Stimulated activated naive B cell treated with anti-CD40 and anti-IgM and Interleukin-4, amounts not matched to agents 10 μg/mL and 1 μg/mL and 100 μg/mL, for 72 hours (primary cell): ENCODE measurements at regions not wholly inside any gene's neighbourhood (a gene's known extent, or its start where the extent isn't known, plus 50 kb on each side); places are given as distances from the start of the nearest gene placed in this dataset.
"Not testable (repeated sequence)": the region's sequence is repeated elsewhere in the genome, so short reads cannot be mapped to it uniquely, and the experiment has no call there.

ENCODE experiments used
- ATAC-seq, 2 donors: fragments of 150-1000 bp; cut with Tn5 transposase; replicated peaks; 2 replicates each; pipeline ENCODE4 v1.10.0; 2021; ENCODE audit warnings: moderate library complexity in 1 of 2
- DNase-seq: peaks from one replicate; pipeline ENCODE4 v3.0.0; 2021
- H3K27ac Mint-ChIP-seq: one replicate; pipeline ENCODE4 v1.8.0; 2022; ENCODE audit warnings: mild to moderate bottlenecking, mixed read lengths
- H3K27me3 Mint-ChIP-seq, 2 donors: one replicate each; pipeline ENCODE4 v1.8.0; 2022; ENCODE audit warnings: mixed read lengths in 2 of 2
- H3K36me3 Mint-ChIP-seq, 2 donors: one replicate each; pipeline ENCODE4 v1.8.0; 2022; ENCODE audit warnings: mixed read lengths in 2 of 2, mild to moderate bottlenecking in 1 of 2
- H3K4me1 Mint-ChIP-seq, 2 donors: one replicate each; pipeline ENCODE4 v1.8.0; 2022; ENCODE audit warnings: mixed read lengths in 2 of 2, mild to moderate bottlenecking in 1 of 2
- H3K4me3 Mint-ChIP-seq, 2 donors: one replicate each; pipeline ENCODE4 v1.8.0; 2022; ENCODE audit warnings: mild to moderate bottlenecking in 2 of 2, mixed read lengths in 2 of 2, moderate library complexity in 1 of 2
- H3K9me3 Mint-ChIP-seq, 2 donors: one replicate each; pipeline ENCODE4 v1.8.0; 2022; ENCODE audit warnings: mixed read lengths in 2 of 2, mild to moderate bottlenecking in 1 of 2

DNA sequence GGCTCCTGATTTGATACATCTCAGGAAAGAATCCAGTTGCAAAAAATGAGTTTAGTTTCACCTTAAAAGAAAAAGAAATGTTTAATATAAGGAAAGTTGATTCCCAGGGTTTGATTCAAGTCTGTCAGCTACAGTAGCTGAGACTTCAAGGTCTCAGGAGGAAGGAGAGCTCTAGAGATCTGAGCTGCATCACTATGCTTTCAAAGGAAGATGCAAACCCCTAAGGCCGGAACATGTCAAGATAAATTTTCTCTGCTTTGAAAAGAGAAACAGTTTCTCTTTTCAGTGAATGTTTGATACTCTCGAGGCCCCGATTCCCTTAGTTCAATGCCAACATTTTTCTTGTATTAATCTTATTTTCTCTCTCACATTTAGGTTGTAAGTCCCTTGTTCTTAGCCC is 128.6 kb downstream of the RGPD3 start:
- no peak overlapping the region for H3K27ac Mint-ChIP-seq

DNA sequence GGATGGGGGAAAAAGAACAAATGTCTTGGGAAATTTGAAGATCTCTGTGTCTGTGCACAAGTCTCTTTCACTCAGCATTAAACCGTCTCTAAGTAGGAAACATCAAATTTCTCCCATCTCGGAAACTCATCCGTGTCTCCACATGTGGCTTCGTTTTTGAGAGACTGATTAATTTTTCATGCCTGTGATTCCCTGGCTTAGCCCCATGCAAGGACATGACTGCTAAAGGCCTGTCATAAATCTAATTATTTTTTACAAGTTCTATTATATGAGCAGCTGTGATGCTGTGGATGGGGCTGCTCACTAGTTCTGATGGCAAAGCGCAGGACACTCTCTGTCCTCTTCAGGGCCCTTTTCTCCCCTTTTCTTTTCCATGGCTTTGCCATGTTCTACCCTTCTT is 129.1 kb downstream of the RGPD3 start:
- DNase-seq: no peak
- Mint-ChIP-seq H3K27ac (no peak overlapping the region), H3K27me3 (no peaks in the 10 kb centered on the region), H3K9me3 (no peaks in the 10 kb centered on the region), H3K4me3 (no peak overlapping the region), H3K36me3 (no peaks in the 10 kb centered on the region), H3K4me1 (no peaks in the 10 kb centered on the region)
- ATAC-seq: no peak

More for the DNA sequence above, 128.6 kb downstream of the RGPD3 start:
- Mint-ChIP-seq H3K4me3 (no peak overlapping the region), H3K4me1 (no peaks in the 10 kb centered on the region), H3K36me3 (no peaks in the 10 kb centered on the region), H3K27me3 (no peaks in the 10 kb centered on the region), H3K9me3 (no peaks in the 10 kb centered on the region)
- no peak for ATAC-seq
- DNase-seq: no peak

DNA sequence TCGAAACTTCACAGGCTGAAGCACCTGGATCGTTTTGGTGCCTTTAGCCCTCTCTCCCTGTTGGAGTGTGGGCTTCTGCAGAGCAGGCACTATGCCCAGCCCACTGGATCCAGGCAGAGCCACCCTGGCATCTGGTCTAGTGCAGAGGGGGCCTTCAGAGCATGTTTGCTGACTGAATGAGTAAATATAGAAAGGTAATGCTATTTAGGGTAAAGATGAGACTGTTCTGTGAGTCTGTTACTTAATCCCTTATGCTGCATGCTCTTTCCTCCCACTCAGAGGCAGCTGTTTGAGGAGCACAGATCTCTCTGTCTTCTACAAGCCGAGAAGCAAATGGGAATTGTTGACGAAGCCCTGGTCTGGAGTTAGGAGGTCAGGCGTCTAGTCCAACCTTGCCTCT is 130.2 kb downstream of the RGPD3 start:
- Mint-ChIP-seq H3K4me1 (no peaks in the 10 kb centered on the region), H3K27ac (no peak overlapping the region), H3K27me3 (no peaks in the 10 kb centered on the region), H3K4me3 (no peak overlapping the region), H3K36me3 (no peaks in the 10 kb centered on the region), H3K9me3 (peaks cover 0 to 2% of the 10 kb centered on the region in 2 donors)
- DNase-seq: no peak
- ATAC-seq: no peak

DNA sequence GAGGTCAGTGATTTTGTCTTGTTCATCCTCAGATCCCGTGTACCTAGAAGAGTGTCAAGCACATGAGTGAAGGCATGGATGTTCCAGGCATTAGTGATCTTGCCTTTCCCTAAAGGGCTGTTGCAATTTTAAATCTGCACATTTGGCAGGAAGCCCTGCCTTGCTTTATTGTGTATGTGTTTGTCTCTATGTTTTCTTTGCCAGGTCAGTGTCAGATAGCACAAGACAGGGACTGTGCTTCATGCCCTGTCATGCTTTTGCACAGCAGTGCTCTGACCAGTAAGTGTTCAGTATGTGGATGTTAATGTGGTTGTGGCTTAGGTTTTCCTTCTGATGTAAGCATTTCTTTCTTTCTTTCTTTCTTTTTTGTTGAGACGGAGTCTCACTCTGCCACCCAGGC is 131.5 kb downstream of the RGPD3 start:
- Mint-ChIP-seq H3K4me3 (no peak overlapping the region), H3K27ac (no peak overlapping the region), H3K27me3 (no peaks in the 10 kb centered on the region), H3K4me1 (peaks cover 0 to 4% of the 10 kb centered on the region in 2 donors), H3K36me3 (no peaks in the 10 kb centered on the region), H3K9me3 (peaks cover 0 to 2% of the 10 kb centered on the region in 2 donors)
- DNase-seq: no peak
- ATAC-seq: no peak

DNA sequence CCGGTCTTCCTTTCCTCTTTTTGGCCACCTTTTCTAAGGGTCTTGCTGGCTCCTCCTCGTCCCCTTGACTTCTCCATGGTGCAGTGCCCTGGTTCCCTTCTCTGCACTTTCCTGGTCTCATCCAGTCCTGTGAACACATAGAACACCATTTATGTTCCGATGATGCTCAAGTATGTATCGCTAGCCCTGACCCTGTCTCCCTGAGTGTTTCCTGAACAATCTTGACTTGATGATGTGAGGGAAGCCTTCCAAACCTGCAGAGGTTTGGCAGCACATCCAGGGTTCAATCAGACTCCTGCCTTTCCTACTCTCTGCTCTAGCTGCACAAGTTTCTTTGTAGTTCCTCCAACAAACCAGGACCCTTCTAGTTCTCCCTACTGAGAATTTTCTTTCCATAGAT is 132.1 kb downstream of the RGPD3 start:
- H3K27ac Mint-ChIP-seq: no peak overlapping the region
- DNase-seq (no peak), ATAC-seq (no peak)
- no peak overlapping the region for H3K4me3 Mint-ChIP-seq
- H3K9me3 Mint-ChIP-seq: peaks cover 0 to 2% of the 10 kb centered on the region in 2 donors
- no peaks in the 10 kb centered on the region for H3K36me3 Mint-ChIP-seq
- no peaks in the 10 kb centered on the region for H3K27me3 Mint-ChIP-seq
- peaks cover 0 to 4% of the 10 kb centered on the region in 2 donors for H3K4me1 Mint-ChIP-seq

DNA sequence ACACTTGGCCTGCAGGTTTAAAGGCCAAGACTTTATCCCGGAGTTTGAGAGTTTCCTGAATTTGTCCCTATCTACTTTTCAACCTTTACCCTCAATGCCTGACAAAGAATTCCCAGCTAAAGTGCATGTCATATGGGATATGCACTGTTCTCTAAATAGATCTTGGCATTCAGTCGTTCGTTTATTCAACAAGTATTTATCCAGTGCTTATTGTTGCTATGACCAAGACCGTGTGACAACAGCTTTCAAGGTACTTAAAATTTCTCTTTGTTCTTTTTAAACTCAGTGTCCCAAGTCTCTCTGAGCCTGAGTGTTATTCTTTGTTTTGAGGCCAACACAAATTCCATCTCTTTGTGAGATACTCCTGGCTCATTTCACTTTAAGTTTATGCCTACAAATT is 133.4 kb downstream of the RGPD3 start:
- DNase-seq (no peak), ATAC-seq (no peak)
- no peak overlapping the region for H3K4me3 Mint-ChIP-seq
- peaks cover 0 to 2% of the 10 kb centered on the region in 2 donors for H3K9me3 Mint-ChIP-seq
- no peaks in the 10 kb centered on the region for H3K27me3 Mint-ChIP-seq
- H3K36me3 Mint-ChIP-seq: no peaks in the 10 kb centered on the region
- H3K4me1 Mint-ChIP-seq: peaks cover 0 to 4% of the 10 kb centered on the region in 2 donors
- H3K27ac Mint-ChIP-seq: no peak overlapping the region

DNA sequence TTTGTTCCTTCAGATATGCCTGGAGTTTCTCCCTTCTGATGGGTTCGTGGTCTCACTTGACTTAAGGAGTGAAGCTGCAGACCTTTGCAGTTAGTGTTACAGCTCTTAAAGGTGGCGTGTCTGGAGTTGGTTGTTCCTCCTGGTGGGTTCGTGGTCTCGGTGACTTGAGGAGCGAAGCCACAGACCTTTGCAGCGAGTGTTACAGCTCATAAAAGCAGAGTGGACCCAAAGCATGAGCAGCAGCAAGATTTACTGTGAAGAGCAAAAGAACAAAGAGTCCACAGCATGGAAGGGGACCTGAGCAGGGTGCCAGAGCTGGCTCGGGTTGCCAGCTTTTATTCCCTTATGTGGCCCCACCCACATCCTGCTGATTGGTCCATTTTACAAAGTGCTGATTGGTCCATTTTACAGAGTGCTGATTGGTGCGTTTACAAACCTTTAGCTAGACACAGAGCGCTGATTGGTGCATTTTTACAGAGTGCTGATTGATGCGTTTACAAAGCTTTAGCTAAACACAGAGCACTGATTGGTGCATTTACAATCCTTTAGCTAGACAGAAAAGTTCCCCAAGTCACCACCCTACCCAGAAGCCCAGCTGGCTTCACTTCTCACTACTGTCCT is 134.8 kb downstream of the RGPD3 start:
- H3K27ac Mint-ChIP-seq, DNase-seq, H3K27me3 Mint-ChIP-seq, H3K36me3 Mint-ChIP-seq, H3K4me3 Mint-ChIP-seq, ATAC-seq, H3K4me1 Mint-ChIP-seq, H3K9me3 Mint-ChIP-seq: not testable (repeated sequence)

DNA sequence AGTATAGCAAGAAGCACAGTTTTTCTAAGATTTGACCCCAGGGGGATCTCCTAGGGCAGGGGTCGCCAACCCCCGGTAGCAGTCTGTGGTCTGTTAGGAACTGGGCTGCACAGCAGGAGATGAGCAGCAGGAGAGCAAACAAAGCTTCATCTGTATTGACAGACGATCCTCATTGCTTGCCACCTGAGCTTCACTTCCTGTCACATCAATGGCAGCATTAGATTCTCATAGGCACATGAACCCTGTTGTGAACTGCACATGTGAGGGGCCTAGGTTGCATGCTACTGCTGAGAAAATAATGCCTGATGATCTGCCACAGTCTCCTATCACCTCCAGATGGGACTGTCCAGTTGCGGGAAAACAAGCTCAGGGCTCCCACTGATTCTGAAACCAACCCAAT is 136.2 kb downstream of the RGPD3 start:
- Mint-ChIP-seq H3K4me3 (no peak overlapping the region), H3K9me3 (peaks cover 0 to 2% of the 10 kb centered on the region in 2 donors), H3K27ac (no peak overlapping the region), H3K36me3 (no peaks in the 10 kb centered on the region), H3K27me3 (no peaks in the 10 kb centered on the region), H3K4me1 (peaks cover 0 to 4% of the 10 kb centered on the region in 2 donors)
- ATAC-seq: no peak
- no peak for DNase-seq

DNA sequence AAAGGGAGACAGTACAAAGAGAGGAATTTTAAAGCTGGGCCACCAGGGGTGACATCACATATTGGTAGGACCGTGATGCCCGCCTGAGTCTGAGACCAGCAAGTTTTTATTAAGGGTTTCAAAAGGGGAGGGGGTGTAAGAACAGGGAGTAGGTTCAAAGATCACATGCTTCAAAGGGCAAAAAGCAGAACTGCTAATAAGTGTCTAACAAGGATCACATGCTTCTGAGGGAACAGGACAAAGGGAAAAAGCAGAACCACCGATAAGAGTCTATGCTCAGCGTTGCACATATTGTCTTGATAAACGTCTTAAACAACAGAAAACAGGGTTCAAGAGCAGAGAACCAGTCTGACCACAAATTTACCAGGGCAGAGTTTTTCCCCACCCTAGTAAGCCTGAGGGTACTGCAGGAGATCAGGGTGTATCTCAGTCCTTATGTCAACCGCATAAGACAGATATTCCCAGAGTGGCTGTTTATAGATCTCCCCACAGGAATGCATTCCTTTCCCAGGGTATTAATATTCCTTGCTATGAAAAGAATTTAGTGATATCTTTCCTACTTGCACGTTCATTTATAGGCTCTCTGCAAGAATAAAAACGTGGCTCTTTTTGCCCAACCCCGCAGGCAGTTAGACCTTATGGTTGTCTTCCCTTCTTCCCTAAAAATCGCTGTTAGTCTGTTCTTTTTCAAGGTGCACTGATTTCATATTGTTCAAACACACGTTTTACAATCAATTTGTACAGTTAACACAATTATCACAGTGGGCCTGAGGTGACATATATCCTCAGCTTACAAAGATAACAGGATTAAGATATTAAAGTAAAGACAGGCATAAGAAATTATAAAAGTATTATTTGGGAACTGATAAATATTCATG is 136.5 kb upstream of the UXS1 start:
- not testable (repeated sequence) for H3K9me3 Mint-ChIP-seq, H3K4me1 Mint-ChIP-seq, H3K4me3 Mint-ChIP-seq, H3K36me3 Mint-ChIP-seq, H3K27me3 Mint-ChIP-seq, H3K27ac Mint-ChIP-seq, ATAC-seq, DNase-seq

DNA sequence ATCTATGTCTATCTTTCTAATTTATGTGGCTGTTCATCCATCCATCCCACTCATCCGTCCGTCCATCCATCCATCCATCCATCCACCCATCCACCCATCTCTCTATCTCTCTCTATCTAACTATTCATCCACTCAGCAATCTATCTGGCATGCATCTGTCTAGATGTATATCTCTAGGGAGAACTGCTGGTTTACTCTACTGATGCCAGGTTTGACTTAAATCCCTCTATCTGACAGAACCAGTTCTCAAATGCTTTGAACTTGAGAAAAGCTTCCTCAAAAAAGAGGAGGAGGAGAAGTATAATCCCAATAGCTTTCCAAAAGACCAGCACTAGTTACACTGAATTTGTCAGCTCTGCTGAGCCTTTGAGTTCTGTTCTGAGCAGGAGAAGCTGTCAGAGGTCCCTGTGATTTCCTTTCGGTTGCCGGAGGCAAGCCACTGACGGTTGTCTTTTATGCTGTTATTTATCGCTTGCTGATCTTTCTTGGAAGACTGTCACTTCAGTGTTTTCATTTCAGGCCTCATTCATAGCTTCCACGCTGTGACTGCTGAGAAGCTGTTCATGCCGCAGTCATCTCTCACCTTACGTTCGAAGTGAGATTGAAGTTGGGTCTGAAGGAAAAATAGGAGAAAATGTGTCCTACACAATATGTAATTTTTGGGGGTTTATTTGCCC is 129.4 kb upstream of the UXS1 start:
- no peaks in the 10 kb centered on the region for H3K36me3 Mint-ChIP-seq
- no peak overlapping the region for H3K4me3 Mint-ChIP-seq
- H3K27me3 Mint-ChIP-seq: peaks cover 9 to 10% of the 10 kb centered on the region in 2 donors
- H3K9me3 Mint-ChIP-seq: peaks cover 0 to 5% of the 10 kb centered on the region in 2 donors
- H3K27ac Mint-ChIP-seq: no peak overlapping the region
- H3K4me1 Mint-ChIP-seq: no peaks in the 10 kb centered on the region
- DNase-seq (no peak), ATAC-seq (no peak)

DNA sequence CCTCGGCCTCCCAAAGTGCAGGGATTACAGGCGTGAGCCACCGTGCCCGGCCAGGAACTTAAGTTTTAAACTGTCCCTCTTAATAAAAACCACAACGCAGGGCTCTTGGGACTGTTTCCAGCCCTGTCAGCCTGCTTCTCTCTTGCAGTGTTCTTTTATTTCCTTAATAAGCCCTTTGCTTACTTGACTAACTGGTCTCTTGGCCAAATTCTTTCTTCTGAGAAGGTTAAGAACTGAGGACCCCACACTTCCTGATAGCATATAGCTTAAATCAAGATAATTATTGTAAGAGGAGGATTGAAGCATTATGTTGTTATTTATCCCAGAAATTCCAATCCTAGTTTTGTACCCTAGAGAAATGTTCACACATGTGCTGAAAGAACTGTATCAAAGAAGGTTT is 128.2 kb upstream of the UXS1 start:
- no peak for DNase-seq
- ATAC-seq: no peak
- Mint-ChIP-seq H3K4me3 (no peak overlapping the region), H3K27ac (no peak overlapping the region), H3K9me3 (peaks cover 0 to 5% of the 10 kb centered on the region in 2 donors), H3K27me3 (peaks cover 9 to 10% of the 10 kb centered on the region in 2 donors), H3K36me3 (no peaks in the 10 kb centered on the region), H3K4me1 (no peaks in the 10 kb centered on the region)

DNA sequence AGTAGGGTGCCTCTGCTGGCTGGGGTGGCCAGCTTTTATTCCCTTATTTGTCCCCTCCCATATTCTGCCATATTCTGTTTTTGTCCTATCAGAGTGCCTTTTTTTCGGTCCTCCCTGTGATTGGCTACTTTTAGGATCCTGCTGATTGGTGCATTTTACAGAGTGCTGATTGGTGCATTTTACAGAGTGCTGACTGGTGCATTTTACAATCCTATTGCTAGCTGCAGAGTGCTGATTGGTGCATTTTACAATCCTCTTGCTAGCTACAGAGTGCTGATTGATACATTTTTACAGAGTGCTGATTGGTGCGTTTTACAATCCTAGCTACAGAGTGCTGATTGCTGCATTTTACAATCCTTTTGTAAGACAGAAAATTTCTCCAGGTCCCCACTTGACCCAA is 126.3 kb upstream of the UXS1 start:
- H3K4me3 Mint-ChIP-seq, H3K27ac Mint-ChIP-seq, ATAC-seq, H3K4me1 Mint-ChIP-seq, DNase-seq, H3K27me3 Mint-ChIP-seq, H3K9me3 Mint-ChIP-seq, H3K36me3 Mint-ChIP-seq: not testable (repeated sequence)

DNA sequence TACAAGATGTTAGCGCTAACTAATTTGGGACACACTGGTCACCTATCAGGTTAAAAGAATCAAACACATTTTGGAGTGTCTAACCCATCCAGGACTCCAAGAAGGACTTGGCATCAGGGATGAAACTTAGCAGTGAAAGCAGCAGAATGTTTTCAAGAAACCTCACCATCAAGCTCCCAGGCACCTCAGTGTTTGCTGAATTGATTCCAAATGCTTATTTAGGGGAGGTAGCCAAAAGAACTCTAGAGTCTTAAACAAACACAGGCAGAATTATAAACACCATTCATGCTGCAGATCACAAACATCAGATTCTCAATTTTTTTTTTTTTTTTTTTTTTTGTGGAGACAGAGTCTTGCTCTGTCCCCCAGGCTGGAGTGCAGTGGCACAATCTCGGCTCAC is 122.8 kb upstream of the UXS1 start:
- DNase-seq (no peak), ATAC-seq (no peak)
- no peak overlapping the region for H3K27ac Mint-ChIP-seq
- no peaks in the 10 kb centered on the region for H3K36me3 Mint-ChIP-seq
- no peaks in the 10 kb centered on the region for H3K4me1 Mint-ChIP-seq
- H3K4me3 Mint-ChIP-seq: no peak overlapping the region
- peaks cover 0 to 5% of the 10 kb centered on the region in 2 donors for H3K9me3 Mint-ChIP-seq
- H3K27me3 Mint-ChIP-seq: peaks cover 0 to 5% of the 10 kb centered on the region in 2 donors

DNA sequence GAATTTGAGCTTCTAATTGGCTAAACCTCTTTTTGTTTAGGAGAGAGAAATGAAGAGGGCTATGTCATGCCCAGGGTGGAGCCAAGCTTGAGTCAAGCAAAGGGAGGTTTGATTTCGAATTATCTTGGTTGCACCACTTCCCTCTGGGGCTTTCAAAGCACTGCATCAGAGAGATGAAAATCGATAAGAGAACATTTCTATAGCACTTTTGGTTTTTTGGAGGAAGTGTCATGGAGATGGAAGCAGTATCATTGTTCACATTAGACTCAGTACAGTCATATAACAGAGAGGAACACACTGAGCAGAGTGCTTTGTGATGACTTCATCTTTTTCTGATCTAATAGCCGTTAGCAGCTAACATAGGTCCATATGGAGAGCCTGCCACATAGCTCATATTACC is 120.3 kb upstream of the UXS1 start:
- no peaks in the 10 kb centered on the region for H3K36me3 Mint-ChIP-seq
- DNase-seq: no peak
- H3K9me3 Mint-ChIP-seq: no peaks in the 10 kb centered on the region
- no peaks in the 10 kb centered on the region for H3K27me3 Mint-ChIP-seq
- no peaks in the 10 kb centered on the region for H3K4me1 Mint-ChIP-seq
- no peak overlapping the region for H3K4me3 Mint-ChIP-seq
- H3K27ac Mint-ChIP-seq: no peak overlapping the region
- no peak for ATAC-seq

DNA sequence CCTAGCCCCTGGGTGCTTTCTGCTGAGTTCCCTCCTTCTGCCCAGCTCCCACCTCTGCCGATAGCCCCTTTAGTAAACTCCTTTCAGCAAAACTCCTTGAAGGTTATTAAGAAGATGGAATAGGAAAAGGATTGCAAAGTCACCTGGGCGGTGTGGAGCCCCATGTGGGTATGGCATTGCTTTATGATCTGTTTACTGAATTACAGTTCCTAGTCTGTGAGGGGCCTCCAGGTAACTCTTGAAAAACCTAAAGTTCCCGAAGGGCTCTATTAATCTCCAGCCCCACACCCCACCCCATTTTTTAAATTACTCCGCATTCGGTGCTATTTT is 116.9 kb upstream of the UXS1 start:
- Mint-ChIP-seq H3K36me3 (no peaks in the 10 kb centered on the region), H3K27ac (no peak overlapping the region), H3K4me1 (peaks cover 0 to 3% of the 10 kb centered on the region in 2 donors), H3K4me3 (no peak overlapping the region), H3K27me3 (no peaks in the 10 kb centered on the region), H3K9me3 (peaks cover 2 to 4% of the 10 kb centered on the region in 2 donors)
- DNase-seq: no peak
- ATAC-seq: no peak
